ENCODE measurements at regions not wholly inside any gene's neighbourhood (a gene's known extent, or its start where the extent isn't known, plus 50 kb on each side); places are given as distances from the start of the nearest gene placed in this dataset.

DNA sequence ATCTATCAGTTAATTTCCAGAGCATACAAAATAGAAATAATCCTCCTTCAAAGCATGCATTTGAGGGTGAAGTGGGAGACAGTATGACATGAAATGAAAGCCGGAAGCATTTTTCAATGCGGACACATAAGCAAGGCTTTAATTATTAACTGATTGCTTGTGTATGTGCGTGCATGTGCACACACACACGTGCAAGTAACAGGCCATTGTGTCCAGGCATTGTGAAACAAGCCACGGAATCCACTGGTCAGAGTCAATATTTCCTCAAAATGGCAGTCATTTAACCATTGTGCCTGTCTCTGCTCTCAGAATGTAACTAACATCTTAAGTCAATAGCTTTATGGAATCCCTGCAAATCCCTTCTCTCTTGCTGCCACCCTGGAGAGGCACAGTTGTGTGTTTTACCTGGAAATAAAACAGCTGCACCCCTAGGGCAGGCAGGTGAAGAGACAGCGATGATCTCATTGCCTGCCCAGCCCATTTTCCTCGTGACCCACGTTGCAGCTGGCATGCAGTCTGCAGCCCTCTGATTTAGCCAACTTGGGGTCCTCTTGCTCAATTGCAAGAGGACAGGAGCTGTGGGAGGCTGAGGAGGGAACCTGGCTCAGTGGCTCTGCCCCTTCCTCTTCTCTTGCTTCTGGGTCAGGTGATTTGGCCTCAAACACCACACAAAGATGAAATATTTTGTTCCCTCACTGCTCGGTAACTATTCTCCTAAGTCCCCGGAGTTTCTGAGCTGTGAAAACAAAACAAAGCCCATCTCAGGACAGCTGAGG, 500.9 kb upstream of the ZMIZ1 start:
- H3K4me1 ChIP-seq (ENCODE audit: control insufficient read depth in 1 of 2, low read depth in 2 of 2): peaks cover 0 to 8% of the 10 kb centered on the region in 2 donors

GRCh38 chr10:78568620-78569019, 500.1 kb upstream of the ZMIZ1 start:
- DNase-seq (ENCODE audit: low spot score) (no peak), ATAC-seq (ENCODE audit: insufficient number of reproducible peaks, low FRiP score, low read depth) (no peak)
- H3K9me3 ChIP-seq: no peaks in the 10 kb centered on the region
- no peaks in the 10 kb centered on the region for H3K36me3 ChIP-seq
- TF ChIP-seq, protein P1, sequence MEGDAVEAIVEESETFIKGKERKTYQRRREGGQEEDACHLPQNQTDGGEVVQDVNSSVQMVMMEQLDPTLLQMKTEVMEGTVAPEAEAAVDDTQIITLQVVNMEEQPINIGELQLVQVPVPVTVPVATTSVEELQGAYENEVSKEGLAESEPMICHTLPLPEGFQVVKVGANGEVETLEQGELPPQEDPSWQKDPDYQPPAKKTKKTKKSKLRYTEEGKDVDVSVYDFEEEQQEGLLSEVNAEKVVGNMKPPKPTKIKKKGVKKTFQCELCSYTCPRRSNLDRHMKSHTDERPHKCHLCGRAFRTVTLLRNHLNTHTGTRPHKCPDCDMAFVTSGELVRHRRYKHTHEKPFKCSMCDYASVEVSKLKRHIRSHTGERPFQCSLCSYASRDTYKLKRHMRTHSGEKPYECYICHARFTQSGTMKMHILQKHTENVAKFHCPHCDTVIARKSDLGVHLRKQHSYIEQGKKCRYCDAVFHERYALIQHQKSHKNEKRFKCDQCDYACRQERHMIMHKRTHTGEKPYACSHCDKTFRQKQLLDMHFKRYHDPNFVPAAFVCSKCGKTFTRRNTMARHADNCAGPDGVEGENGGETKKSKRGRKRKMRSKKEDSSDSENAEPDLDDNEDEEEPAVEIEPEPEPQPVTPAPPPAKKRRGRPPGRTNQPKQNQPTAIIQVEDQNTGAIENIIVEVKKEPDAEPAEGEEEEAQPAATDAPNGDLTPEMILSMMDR (IDR thresholded peaks at IDR 0.05): no peak
- H3K4me3 ChIP-seq: no peak overlapping the region
- H3K4me1 ChIP-seq (ENCODE audit: control insufficient read depth in 1 of 2, low read depth in 2 of 2): peaks cover 0 to 2% of the 10 kb centered on the region in 2 donors
- no peaks in the 10 kb centered on the region for H3K27me3 ChIP-seq (replicated peaks; ENCODE audit: insufficient read depth)
- no peak overlapping the region for H3K27ac ChIP-seq

More for the DNA sequence above, 500.9 kb upstream of the ZMIZ1 start:
- Histone ChIP-seq H3K36me3 (no peaks in the 10 kb centered on the region), H3K27ac (no peak overlapping the region), H3K4me3 (no peak overlapping the region), H3K27me3 (replicated peaks; ENCODE audit: insufficient read depth) (no peaks in the 10 kb centered on the region), H3K9me3 (no peaks in the 10 kb centered on the region)
- ATAC-seq (ENCODE audit: insufficient number of reproducible peaks, low FRiP score, low read depth) (no peak), DNase-seq (ENCODE audit: low spot score) (no peak)
- TF ChIP-seq, protein P1 (IDR thresholded peaks at IDR 0.05): no peak

GRCh38 chr10:78570633-78571235, 498.0 kb upstream of the ZMIZ1 start:
- Histone ChIP-seq H3K27ac (no peak overlapping the region), H3K9me3 (no peaks in the 10 kb centered on the region), H3K4me3 (no peak overlapping the region), H3K4me1 (ENCODE audit: control insufficient read depth in 1 of 2, low read depth in 2 of 2) (no peaks in the 10 kb centered on the region), H3K27me3 (replicated peaks; ENCODE audit: insufficient read depth) (no peaks in the 10 kb centered on the region), H3K36me3 (no peaks in the 10 kb centered on the region)
- TF ChIP-seq, protein P1 (IDR thresholded peaks at IDR 0.05): no peak
- DNase-seq (ENCODE audit: low spot score): no peak
- ATAC-seq (ENCODE audit: insufficient number of reproducible peaks, low FRiP score, low read depth): no peak

GRCh38 chr10:78571286-78571685, 497.5 kb upstream of the ZMIZ1 start:
- DNase-seq (ENCODE audit: low spot score) (no peak), ATAC-seq (ENCODE audit: insufficient number of reproducible peaks, low FRiP score, low read depth) (peak; percentile 45)
- Histone ChIP-seq H3K27me3 (replicated peaks; ENCODE audit: insufficient read depth) (no peaks in the 10 kb centered on the region), H3K4me1 (ENCODE audit: control insufficient read depth in 1 of 2, low read depth in 2 of 2) (no peaks in the 10 kb centered on the region), H3K9me3 (no peaks in the 10 kb centered on the region), H3K4me3 (no peak overlapping the region), H3K36me3 (no peaks in the 10 kb centered on the region), H3K27ac (no peak overlapping the region)
- TF ChIP-seq, protein P1 (IDR thresholded peaks at IDR 0.05): no peak

- Histone ChIP-seq H3K4me3 (no peak overlapping the region), H3K4me1 (ENCODE audit: control insufficient read depth in 1 of 2, low read depth in 2 of 2) (no peaks in the 10 kb centered on the region), H3K27me3 (replicated peaks; ENCODE audit: insufficient read depth) (no peaks in the 10 kb centered on the region), H3K27ac (no peak overlapping the region), H3K36me3 (no peaks in the 10 kb centered on the region), H3K9me3 (no peaks in the 10 kb centered on the region)
- ATAC-seq (ENCODE audit: insufficient number of reproducible peaks, low FRiP score, low read depth) (no peak), DNase-seq (ENCODE audit: low spot score) (no peak)
- TF ChIP-seq, protein P1 (IDR thresholded peaks at IDR 0.05): no peak
These were observed 496.9 kb upstream of the ZMIZ1 start for GRCh38 chr10:78571891-78572290.

Measured in thoracic aorta (tissue), 2 donors.